GM04504 (cell line): ENCODE measurements at regions not wholly inside any gene's neighbourhood (a gene's known extent, or its start where the extent isn't known, plus 50 kb on each side); places are given as distances from the start of the nearest gene placed in this dataset.

Source experiments
- DNase-seq: peaks from one replicate; pipeline ENCODE4 v3.0.0-alpha.2; 2012; ENCODE audit warnings: low read depth

DNA sequence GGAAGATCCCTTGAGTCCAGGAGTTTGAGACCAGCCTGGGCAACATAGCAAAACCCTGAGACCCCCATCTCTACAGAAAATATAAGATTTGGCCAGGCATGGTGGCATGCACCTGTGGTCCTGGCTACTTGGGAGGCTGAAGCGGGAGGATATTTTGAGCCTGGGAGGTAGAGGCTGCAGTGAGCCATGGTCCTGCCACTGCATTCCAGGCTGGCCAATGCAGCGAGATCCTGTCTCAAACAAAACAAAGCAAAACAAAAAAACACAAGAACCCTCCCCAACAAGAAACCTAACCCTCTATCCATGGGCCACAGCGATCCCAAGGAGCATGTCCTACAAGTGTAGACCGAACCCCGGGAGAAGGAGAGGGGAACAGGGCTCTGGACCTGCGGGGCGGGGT lies 133.3 kb downstream of the MGAT5B start:
- DNase-seq, result no peak

DNA sequence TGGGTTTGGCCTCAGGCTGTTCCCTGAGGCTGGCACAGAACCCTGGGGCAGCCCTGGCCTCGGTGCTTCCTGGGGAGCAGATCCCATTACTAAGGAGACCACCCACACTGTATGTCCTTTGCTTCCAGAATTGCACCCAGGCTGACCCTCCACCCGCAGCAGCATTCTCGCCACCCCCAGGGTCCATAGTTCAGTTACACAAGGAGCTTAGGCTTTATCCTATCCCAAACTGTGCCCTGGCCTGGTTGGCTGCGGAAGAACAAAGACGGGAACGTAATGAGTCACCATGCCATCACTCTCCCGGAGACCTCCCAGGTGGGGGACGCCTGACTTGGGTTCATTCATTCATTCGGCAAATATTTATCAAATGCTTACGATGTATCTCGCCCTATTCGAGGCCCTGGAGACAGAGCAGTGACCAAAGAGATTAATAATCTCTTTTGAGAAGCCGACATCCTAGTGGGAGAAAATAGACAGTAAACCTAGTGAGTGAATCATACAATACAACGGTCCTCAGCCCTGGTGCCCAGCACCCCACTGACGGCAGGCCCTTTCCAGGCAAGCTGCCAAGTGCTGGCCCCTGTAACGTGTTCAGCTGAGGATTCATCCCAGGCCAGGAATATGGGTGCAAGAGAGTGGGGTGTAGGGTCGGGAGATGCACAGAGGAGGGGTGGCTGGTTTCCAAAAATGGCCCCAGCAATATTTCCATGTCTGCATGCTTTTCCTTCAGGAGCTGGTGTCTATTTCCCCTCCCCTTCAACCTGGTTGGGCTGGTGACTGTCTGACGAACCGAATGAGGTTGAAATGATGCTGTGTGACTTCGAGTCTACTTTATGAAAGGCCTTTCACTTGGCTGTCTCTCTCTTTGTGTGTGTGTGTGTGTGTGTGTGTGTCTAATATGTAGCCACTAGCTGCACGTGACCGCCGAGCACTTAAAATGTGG lies 134.2 kb downstream of the MGAT5B start:
- no peak for DNase-seq

DNA sequence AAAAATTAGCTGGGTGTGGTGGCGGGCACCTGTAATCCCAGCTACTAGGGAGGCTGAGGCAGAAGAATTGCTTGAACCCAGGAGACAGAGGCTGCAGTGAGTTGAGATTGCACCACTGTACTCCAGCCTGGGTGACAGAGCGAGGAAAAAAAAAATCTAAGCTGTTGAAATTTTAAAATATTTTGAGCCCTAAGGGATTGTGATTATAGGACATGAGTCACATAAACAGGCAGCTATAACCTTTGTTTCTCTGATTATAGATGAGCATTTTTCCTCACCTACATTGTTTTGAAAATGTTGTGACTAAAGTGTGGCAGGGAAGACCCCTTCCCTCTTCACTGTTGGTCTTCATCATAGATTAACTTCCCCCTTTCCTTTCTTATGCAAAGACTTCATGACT lies 135.5 kb downstream of the MGAT5B start:
- DNase-seq, result no peak

DNA sequence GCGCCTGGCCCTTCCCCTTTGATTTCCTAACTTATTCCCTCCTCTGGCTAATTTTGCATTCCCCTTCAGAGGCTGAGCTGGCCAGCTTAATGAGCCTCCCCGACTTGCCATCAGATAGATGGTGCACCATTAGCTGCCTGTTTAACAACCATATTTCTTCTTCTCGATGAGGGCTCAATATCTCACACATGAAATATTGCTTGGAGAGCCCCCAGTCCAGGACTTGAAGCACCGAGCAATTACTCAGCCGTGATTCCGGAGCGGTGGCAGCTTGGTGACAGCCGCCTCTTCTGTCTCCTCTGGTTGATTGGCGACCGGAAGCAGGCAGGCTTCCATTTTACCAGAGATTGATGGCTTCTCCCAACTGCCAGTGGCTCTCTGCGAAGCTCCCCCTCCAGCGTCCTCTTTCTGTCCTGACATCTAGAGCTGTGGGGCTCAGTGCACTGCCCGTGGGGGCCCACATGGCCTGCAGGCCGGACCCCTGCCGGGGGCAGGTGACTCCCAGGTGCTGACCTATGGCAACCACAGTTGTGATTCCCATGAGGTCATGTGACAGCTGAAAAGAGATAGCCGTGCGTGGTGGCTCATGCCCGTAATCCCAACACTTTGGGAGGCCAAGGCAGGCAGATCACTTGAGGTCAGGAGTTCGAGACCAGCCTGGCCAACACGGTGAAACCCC lies 133.7 kb upstream of the SEC14L1 start:
- DNase-seq, result no peak

DNA sequence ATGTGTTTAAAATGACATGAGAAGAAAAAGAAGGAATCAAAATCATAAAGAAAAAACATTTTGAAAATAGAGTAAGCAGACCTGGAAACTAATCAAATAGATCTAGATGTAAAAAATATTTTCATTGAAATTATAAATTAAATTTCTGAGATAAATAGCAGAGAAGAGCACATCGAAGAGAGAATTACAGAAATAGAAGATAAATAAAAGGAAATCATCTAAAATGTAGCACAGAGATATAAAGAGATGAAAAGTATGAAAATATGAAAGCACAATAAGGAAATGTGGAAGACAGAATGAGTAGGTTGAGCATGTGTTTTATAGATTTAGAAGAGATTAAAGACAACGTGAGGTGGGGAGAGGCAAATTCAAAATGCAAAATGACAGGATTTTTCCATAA lies 130.9 kb upstream of the SEC14L1 start:
- DNase-seq, result no peak

DNA sequence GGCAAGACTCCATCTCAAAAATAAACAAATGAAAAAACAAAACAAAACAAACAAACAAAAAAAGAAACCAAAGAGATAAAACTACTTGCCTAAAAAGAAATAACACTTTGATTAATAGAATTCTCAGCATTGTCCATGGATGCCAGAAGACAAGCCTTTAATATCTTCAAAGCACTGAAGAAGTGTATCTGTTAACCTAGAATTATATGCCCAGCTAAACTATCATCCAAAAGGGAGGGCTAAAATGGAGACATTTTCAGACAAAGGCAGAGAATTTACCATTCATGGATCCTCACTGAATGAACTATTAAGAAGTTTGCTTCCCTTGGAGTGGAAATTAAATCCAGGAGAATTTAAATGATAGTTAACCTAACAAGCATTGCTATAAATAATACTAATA lies 130.1 kb upstream of the SEC14L1 start:
- no peak for DNase-seq

DNA sequence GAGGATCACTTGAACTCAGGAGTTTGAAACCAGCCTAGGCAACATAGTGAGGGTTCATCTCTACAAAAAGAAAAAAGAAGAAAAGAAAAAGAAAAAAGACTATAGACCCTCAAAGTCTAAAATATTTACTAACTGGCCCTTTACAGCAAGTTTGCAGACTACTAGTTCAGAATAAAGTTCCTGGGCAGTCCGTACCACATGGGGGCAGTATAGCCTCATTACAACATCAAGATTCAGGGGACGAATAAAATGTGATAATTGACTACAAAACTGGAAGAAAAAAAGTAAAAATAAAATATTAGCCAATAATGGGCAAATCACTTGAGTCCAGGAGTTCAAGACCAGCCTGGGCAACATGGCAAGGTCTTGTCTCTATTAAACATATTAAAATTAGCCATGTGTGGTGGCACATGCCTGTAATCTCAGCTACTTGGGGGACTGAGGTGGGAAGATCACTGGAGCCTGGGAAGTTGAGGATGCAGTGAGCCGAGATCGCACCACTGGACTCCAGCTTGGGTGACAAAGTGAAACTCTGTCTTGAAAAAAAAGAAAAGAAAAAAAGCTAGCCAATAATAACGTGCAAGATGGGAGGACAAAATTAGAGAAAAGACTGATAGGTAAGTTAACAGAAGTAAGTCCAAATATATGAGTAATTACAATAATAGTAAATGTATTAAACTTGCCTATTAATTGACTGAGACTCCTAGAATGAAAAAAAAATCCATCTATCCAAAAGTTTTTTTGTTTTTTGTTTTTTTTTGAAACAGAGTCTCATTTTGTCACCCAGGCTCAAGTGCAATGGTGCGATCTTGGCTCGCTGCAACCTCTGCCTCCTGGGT lies 129.4 kb upstream of the SEC14L1 start:
- no peak for DNase-seq

DNA sequence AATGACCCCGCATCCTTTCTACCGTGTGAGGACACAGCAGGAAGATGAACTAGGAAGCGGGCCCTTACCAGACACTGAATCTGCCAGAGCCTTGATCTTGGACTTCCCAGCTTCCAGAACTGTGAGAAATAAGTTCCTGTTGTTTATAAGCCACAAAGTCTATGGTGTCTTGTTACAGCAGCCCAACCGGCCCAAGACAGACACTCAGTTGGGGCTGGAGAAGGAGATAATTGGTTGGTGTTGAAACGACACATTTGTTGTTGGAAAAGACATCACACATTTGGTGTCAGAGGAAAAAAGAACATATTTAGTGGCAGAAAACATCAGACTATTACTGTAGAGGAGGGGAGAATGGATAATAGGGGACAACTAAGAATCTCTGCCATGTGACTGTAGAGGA lies 122.3 kb upstream of the SEC14L1 start:
- DNase-seq, result no peak

DNA sequence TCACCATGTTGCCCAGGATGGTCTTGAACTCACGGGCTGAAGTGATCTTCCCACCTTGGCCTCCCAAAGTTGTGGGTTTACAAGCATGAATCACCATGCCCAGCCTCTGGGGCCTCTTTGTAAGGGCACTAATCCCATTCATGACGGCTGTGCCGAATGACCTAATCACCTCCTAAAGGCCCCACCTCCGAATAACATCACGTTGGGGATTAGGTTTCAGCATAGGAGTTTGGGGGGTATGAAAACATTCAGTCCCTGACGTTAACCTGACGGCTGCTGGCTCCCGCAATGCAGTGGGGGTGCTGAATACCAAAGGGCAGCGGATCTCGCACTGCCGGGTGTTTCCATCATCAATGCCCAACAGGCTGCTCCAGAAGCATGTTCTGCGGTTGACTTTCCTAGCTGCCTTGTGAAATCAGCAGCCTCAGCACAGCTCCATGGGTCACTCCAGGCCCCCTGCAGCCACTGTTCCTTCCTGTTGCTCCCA lies 120.8 kb upstream of the SEC14L1 start:
- DNase-seq, result no peak

DNA sequence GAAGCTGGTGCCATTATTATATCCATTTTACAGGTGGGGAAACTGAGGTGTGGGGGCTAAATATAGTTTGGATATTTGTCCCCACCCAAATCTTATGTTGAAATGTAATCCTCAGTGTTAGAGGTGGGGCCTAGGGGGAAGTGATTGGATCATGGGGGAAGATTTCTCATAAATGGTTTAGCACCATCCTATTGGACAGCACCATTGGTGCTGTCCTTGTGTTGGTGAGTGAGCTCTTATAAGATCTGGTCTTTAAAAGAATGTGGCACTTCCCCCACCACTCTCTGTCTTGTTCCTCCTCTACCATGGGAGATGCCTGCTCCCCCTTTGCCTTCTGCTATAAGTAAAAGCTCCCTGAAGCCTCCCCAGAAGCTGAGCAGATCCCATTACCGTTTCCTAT lies 119.8 kb upstream of the SEC14L1 start:
- DNase-seq, result no peak

DNA sequence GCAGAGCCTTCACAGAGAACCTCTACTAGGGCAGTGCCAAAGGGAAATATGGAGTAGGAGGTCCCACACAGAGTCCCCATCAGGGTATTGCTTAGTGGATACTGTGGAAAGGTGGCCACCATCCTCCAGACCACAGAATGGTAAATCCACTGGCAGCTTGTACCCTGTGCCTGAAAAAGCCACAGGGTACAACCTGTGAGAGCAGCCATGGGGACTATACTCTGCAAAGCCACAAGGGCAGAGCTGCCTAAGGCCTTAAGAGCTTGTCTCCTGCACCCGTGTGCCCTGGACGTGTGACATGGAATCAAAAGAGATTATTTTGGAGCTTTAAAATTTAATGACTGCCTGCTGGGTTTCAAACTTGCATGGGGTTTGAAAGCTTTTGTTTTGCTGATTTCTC lies 118.0 kb upstream of the SEC14L1 start:
- DNase-seq, result no peak

DNA sequence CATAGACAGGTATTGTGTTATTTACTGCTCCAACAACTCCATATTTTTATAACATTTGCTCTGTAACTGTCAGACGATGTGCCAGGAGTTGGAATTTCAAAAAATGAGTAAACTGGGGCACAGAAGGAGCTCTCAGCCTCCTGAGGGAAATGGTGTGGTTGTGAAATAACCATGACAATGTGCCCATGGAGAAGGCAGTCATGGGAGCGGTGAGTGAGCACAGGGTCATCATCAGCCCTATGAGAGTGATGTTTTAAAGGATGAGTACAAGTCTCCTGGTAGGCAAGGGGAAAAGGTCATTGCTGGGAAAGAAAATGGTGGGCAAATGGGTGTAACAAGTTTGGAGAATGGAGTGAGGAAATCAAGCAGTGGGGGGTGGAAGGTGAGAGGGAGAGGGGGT lies 115.0 kb upstream of the SEC14L1 start:
- DNase-seq, result no peak

DNA sequence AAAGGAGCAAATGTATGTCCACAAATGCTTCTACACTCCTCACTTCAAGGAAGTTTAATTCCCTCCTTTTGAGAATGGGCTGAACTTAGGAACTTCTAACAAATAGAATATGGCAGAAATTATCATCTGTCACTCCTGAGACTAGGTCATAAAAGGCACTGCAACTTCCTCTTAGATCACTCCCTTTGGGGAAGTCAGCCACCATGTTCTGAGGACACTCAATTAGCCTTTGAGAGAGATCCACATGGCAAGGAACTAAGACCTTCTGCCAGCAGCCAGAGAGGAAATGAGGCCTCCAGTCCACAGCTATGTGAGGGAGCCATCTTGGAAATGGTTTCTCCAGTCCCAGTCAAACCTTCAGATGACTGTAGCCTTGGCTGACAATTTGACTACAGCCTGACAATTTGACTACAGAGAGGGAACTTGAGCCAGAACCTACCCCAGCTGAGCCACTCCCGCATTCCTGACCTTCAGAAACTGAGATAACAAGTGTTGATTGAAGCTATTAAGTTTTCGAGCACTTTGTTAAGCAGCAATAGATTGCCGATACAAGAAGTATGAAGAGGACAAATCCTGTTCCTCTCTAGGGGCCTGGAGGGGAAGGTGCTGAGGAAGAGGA lies 113.4 kb upstream of the SEC14L1 start:
- DNase-seq, result no peak

DNA sequence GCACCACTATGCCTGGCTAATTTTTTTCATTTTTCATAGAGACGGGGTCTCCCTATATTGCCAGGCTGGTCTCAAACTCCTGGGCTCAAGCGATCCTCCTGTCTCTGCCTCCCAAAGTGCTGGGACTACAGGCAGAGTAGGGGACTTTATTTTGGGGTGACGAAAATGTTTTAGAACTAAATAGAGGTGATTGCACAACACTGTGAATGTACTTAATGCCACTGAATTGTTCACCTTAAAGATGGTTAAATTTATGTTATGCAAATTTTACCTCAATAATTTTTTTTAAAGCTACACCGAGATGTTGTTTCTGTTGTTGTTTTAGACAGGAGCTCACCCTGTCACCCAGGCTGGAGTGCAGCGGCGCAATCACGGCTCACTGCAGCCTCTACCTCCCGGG lies 111.9 kb upstream of the SEC14L1 start:
- DNase-seq, result no peak

DNA sequence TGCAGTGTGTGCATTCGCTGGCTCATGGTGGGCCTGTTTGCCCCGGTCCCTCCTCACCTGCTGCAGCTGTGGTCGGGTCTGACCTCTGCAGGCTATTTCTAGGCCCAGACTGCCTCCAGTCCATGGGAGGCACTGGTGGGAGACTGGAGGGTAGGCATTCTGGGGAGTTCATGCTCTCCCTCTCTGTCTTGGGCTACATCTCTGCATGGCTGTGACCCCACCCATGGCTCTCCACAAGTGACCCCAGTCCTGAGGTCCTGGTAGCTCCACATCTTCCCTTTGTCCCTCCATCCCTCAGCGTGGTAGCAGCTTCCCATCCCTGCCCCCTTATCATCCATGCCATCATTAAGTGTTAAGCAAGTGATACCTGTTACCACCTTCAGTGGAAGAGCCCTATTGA lies 107.8 kb upstream of the SEC14L1 start:
- DNase-seq, result no peak

DNA sequence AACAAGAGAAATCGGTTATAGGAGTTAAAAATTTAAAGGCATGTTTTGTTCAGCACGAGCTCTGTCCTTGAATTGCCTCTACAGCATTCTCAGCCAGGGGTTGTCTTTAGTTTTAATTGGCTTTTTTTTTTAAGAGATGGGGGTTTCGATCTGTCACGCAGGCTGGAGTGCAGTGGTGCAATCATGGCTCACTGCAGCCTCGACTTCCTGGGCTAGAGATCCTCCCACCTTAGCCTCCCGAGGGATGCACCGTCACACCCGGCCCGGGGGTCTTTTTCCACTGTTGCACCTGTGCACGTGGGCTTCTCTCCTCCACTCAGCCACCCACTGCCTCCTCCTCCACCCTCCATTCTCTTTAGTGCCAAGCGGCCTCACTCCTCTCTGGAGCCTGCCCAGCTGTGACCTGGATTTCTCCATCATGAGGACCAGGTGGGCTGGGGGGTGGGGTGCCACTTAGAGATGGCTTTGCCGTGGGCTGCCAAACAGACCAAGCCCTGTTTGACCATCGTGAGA lies 106.8 kb upstream of the SEC14L1 start:
- no peak for DNase-seq

DNA sequence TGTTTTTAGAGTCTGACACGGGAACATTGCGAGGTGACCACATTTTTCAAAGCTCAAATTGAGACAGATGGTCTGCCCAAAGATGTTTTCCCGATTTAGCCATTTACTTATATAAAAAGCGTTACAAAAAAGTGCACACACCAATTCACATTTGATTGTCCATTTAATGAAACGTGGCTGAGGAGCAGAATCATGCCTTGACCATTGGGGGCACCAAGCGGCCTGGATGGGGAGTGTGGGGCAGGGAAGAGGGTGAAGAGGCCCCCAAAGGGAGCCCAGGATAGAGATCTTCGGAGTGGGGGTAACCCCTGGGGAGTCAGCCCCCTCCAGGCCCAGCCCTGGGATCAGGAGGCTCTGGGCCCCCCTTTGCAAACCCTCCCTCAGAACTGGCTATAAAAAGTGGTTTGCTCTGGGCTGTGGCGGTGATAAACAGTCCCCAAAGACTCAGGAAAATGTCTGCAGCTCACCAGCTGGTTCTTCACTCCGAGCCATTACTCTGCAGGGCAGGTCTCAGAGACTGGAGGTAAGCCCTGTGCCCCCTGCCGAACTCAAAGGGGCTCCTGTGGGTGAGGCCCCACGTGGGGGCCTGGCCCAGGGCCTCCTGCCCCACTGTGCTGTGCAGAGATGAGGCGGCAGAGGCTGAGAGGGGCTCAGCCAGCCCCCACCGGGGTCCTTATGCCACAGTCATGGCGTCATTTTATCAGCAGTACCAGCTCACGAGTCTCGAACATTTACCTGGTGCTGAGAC lies 105.9 kb upstream of the SEC14L1 start:
- no peak for DNase-seq

DNA sequence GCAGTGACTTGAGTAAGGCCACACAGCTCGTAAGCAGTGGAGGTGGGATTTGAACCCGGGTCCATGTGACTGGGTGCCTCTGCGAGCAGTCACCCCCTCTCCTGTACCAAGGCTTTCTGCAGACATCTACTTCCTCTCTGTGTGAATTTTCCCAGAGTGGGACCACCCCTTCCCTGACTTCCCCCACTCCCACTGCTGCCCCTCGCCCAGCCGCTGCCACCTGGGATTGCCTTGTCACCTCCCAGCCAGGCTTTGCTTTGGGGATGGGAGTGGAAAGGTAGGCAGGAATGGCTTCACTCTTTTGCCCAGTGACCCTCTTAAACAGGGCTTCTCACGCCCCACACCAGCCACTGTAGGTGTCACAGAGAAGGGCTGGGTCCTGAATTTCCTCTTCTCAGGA lies 105.2 kb upstream of the SEC14L1 start:
- DNase-seq, result no peak

DNA sequence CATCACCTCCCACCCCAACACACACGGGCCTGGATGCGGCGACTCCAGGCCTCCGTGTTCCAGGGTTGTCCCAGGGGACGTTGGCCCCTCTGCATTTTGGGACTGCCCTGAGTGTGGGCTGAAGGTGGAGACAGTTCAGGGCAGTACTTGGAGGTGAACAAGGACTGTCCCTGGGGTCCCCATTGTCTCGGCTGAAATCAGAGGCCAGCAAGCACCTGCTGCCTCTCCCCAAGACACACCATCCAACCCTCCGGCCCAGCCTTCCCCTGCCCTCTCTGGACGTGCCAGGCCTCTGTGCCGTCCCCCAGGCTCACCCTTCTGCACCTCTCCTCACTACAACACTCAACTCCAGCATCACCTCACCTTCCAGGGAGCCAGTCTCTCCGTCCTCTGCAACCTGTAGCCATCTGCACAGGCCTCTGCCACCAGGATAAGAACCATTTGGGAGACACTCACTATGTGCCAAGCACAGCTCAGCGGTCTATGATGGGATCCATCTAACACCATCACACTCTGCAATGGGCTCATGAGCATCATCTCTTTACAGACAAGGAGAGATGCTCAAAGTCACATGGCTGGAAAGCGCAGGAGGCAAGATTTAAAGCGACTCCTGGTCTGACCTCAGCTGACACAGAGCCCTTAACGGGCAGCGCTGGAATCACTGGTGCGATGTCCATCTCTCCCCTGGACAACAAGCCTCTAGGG lies 104.5 kb upstream of the SEC14L1 start:
- DNase-seq, result no peak

DNA sequence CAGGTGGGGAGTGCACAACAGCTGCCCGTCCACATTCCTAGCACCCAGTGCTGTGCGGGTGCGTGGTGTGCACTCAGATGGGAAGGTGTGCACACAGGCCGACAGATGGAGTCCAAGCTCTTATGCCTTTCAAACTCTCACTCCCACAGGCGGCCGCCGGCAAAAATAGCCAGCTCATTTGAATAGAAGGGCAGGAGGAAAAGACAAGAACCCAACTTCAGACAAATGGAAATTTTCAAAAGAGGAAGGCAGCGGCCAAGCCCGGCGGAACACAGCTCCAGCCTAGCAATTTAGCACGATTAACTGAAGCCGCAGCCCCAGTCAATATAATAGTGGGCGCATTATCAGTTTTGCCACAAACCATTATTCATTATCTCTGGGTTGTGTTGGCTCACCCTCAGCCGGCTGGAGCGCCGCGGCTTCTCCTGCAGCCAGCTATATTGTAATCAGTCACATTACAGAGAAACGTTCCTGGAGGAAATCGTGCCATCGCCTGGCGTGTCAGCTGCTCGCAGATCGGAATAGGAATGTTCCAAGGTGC lies 103.9 kb upstream of the SEC14L1 start:
- DNase-seq, result no peak
